ENCODE measurements at regions not wholly inside any gene's neighbourhood (a gene's known extent, or its start where the extent isn't known, plus 50 kb on each side); places are given as distances from the start of the nearest gene placed in this dataset.
A peak's percentile ranks its signal among the peaks of the same experiment; 100 is the strongest.

GRCh38 chr3:152547153-152547552, 278.4 kb downstream of the MBNL1 start:
- H3K4me3 ChIP-seq: no peak overlapping the region
- 93 to 98% methylated on average over 1 of the region's 1 CpG for WGBS, 2 donors
- H3K27ac ChIP-seq (ENCODE audit: low read depth in 1 of 2, low read length in 1 of 2): no peak overlapping the region
- TF ChIP-seq CTCF (IDR thresholded peaks at IDR 0.05; ENCODE audit: control extremely low read depth, extremely low read depth): no peak
- DNase-seq: no peak
- H3K36me3 ChIP-seq (ENCODE audit: control insufficient read depth in 4 of 4, insufficient read depth in 4 of 4, low read length in 4 of 4): no peaks in the 10 kb centered on the region
- H3K4me1 ChIP-seq (ENCODE audit: control insufficient read depth in 5 of 5, insufficient read depth in 5 of 5, low read length in 5 of 5): no peaks in the 10 kb centered on the region
- no peak overlapping the region for H3K9ac ChIP-seq (ENCODE audit: insufficient read depth in 1 of 2, low read length in 2 of 2)
- H3K27me3 ChIP-seq (ENCODE audit: control insufficient read depth in 3 of 3, insufficient read depth in 3 of 3, low read length in 2 of 3): no peaks in the 10 kb centered on the region
- H3K9me3 ChIP-seq (ENCODE audit: control insufficient read depth in 4 of 4, insufficient read depth in 3 of 4, low read length in 3 of 4): no peaks in the 10 kb centered on the region
- no peak for ATAC-seq (ENCODE audit: insufficient read depth, low FRiP score)

- Histone ChIP-seq H3K4me3 (no peak overlapping the region), H3K27ac (ENCODE audit: low read depth in 1 of 2, low read length in 1 of 2) (no peak overlapping the region), H3K4me1 (ENCODE audit: control insufficient read depth in 5 of 5, insufficient read depth in 5 of 5, low read length in 5 of 5) (no peaks in the 10 kb centered on the region), H3K9me3 (ENCODE audit: control insufficient read depth in 4 of 4, insufficient read depth in 3 of 4, low read length in 3 of 4) (no peaks in the 10 kb centered on the region), H3K9ac (ENCODE audit: insufficient read depth in 1 of 2, low read length in 2 of 2) (no peak overlapping the region), H3K36me3 (ENCODE audit: control insufficient read depth in 4 of 4, insufficient read depth in 4 of 4, low read length in 4 of 4) (no peaks in the 10 kb centered on the region), H3K27me3 (ENCODE audit: control insufficient read depth in 3 of 3, insufficient read depth in 3 of 3, low read length in 2 of 3) (no peaks in the 10 kb centered on the region)
- TF ChIP-seq CTCF (IDR thresholded peaks at IDR 0.05; ENCODE audit: control extremely low read depth, extremely low read depth): no peak
- ATAC-seq (ENCODE audit: insufficient read depth, low FRiP score) (no peak), DNase-seq (no peak)
Measured at GRCh38 chr3:152549263-152549662, 280.5 kb downstream of the MBNL1 start.

GRCh38 chr3:152550284-152550683, 281.6 kb downstream of the MBNL1 start:
- WGBS, 2 donors: 90 to 93% methylated on average over 1 of the region's 1 CpG
- Histone ChIP-seq H3K27me3 (ENCODE audit: control insufficient read depth in 3 of 3, insufficient read depth in 3 of 3, low read length in 2 of 3) (no peaks in the 10 kb centered on the region), H3K27ac (ENCODE audit: low read depth in 1 of 2, low read length in 1 of 2) (no peak overlapping the region), H3K9ac (ENCODE audit: insufficient read depth in 1 of 2, low read length in 2 of 2) (no peak overlapping the region), H3K9me3 (ENCODE audit: control insufficient read depth in 4 of 4, insufficient read depth in 3 of 4, low read length in 3 of 4) (no peaks in the 10 kb centered on the region), H3K36me3 (ENCODE audit: control insufficient read depth in 4 of 4, insufficient read depth in 4 of 4, low read length in 4 of 4) (no peaks in the 10 kb centered on the region), H3K4me1 (ENCODE audit: control insufficient read depth in 5 of 5, insufficient read depth in 5 of 5, low read length in 5 of 5) (peaks cover 0 to 1% (median 0%) of the 10 kb centered on the region in 5 donors), H3K4me3 (no peak overlapping the region)
- TF ChIP-seq CTCF (IDR thresholded peaks at IDR 0.05; ENCODE audit: control extremely low read depth, extremely low read depth): no peak
- no peak for DNase-seq
- ATAC-seq (ENCODE audit: insufficient read depth, low FRiP score): no peak

- TF ChIP-seq CTCF (IDR thresholded peaks at IDR 0.05; ENCODE audit: control extremely low read depth, extremely low read depth): no peak
- DNase-seq: peak in 1 of 3 donors; percentile 11
- H3K4me1 ChIP-seq (ENCODE audit: control insufficient read depth in 5 of 5, insufficient read depth in 5 of 5, low read length in 5 of 5): peaks cover 0 to 25% (median 0%) of the 10 kb centered on the region in 5 donors
- H3K27ac ChIP-seq (ENCODE audit: low read depth in 1 of 2, low read length in 1 of 2): peak overlapping the region in 1 of 2 donors; percentile 28
- H3K9ac ChIP-seq (ENCODE audit: insufficient read depth in 1 of 2, low read length in 2 of 2): no peak overlapping the region
- no peaks in the 10 kb centered on the region for H3K36me3 ChIP-seq (ENCODE audit: control insufficient read depth in 4 of 4, insufficient read depth in 4 of 4, low read length in 4 of 4)
- no peak overlapping the region for H3K4me3 ChIP-seq
- 72 to 84% methylated on average over 3 of the region's 3 CpGs for WGBS, 2 donors
- no peak for ATAC-seq (ENCODE audit: insufficient read depth, low FRiP score)
- no peaks in the 10 kb centered on the region for H3K9me3 ChIP-seq (ENCODE audit: control insufficient read depth in 4 of 4, insufficient read depth in 3 of 4, low read length in 3 of 4)
- H3K27me3 ChIP-seq (ENCODE audit: control insufficient read depth in 3 of 3, insufficient read depth in 3 of 3, low read length in 2 of 3): no peaks in the 10 kb centered on the region
Measured at GRCh38 chr3:152554980-152555379, 280.0 kb upstream of the P2RY1 start.

Measured in lung (tissue), 11 donors.